Nephron progenitor cell (in vitro differentiated cells): ENCODE measurements at regions not wholly inside any gene's neighbourhood (a gene's known extent, or its start where the extent isn't known, plus 50 kb on each side); places are given as distances from the start of the nearest gene placed in this dataset.
A peak's percentile ranks its signal among the peaks of the same experiment; 100 is the strongest.

Experiments
- DNase-seq: peaks from one replicate; pipeline ENCODE4 v3.0.0; 2021
- H3K27ac Mint-ChIP-seq: 2 replicates; pipeline ENCODE4 v1.8.0; 2021; ENCODE audit warnings: mild to moderate bottlenecking, moderate library complexity, mixed read lengths
- H3K27me3 Mint-ChIP-seq: 2 replicates; pipeline ENCODE4 v1.8.0; 2021; ENCODE audit warnings: mild to moderate bottlenecking, low read depth, mixed read lengths; ENCODE audit not compliant: poor library complexity
- H3K36me3 Mint-ChIP-seq: 2 replicates; pipeline ENCODE4 v1.8.0; 2021; ENCODE audit warnings: low read depth, mixed read lengths
- H3K4me1 Mint-ChIP-seq: 2 replicates; pipeline ENCODE4 v1.8.0; 2021; ENCODE audit warnings: mixed read lengths
- H3K4me3 Mint-ChIP-seq: 2 replicates; pipeline ENCODE4 v1.8.0; 2021; ENCODE audit warnings: mild to moderate bottlenecking, moderate library complexity, mixed read lengths
- H3K9me3 Mint-ChIP-seq: 2 replicates; pipeline ENCODE4 v1.8.0; 2021; ENCODE audit warnings: mild to moderate bottlenecking, moderate library complexity, mixed read lengths
- TF ChIP-seq, protein P1 (sequence below): fragments of 200-600 bp; sonication (generic); IDR thresholded peaks from 2 replicates; pipeline ENCODE4 v1.5.0; 2021; ENCODE audit warnings: antibody characterized with exemption

DNA sequence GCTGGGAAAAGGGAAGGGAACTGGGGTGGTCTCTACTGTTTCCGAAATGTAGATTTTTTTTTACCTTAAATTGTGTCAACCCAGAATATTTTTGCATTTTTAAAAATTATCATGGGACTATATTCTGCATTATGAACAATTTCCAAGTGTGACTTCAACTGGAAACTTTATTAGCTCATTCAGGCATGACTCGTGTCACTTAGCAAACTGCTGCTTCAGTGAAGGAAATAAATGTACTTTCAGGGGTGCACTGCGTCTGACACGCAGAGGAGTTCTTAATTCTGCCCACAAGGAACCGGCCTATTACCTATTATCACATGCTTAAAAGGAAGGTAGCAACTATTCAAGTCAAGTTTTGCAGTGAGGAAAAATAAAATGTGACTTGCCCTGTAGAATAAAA is 291.3 kb upstream of the PRDM1 start:
- H3K36me3 Mint-ChIP-seq: no peaks in the 10 kb centered on the region
- H3K27me3 Mint-ChIP-seq: peaks cover 4% of the 10 kb centered on the region
- no peak overlapping the region for H3K4me3 Mint-ChIP-seq
- peaks cover 63% of the 10 kb centered on the region for H3K4me1 Mint-ChIP-seq
- H3K9me3 Mint-ChIP-seq: no peaks in the 10 kb centered on the region
- TF ChIP-seq, protein P1, sequence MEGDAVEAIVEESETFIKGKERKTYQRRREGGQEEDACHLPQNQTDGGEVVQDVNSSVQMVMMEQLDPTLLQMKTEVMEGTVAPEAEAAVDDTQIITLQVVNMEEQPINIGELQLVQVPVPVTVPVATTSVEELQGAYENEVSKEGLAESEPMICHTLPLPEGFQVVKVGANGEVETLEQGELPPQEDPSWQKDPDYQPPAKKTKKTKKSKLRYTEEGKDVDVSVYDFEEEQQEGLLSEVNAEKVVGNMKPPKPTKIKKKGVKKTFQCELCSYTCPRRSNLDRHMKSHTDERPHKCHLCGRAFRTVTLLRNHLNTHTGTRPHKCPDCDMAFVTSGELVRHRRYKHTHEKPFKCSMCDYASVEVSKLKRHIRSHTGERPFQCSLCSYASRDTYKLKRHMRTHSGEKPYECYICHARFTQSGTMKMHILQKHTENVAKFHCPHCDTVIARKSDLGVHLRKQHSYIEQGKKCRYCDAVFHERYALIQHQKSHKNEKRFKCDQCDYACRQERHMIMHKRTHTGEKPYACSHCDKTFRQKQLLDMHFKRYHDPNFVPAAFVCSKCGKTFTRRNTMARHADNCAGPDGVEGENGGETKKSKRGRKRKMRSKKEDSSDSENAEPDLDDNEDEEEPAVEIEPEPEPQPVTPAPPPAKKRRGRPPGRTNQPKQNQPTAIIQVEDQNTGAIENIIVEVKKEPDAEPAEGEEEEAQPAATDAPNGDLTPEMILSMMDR: no peak
- H3K27ac Mint-ChIP-seq: peak overlapping the region; percentile 89
- DNase-seq: no peak

DNA sequence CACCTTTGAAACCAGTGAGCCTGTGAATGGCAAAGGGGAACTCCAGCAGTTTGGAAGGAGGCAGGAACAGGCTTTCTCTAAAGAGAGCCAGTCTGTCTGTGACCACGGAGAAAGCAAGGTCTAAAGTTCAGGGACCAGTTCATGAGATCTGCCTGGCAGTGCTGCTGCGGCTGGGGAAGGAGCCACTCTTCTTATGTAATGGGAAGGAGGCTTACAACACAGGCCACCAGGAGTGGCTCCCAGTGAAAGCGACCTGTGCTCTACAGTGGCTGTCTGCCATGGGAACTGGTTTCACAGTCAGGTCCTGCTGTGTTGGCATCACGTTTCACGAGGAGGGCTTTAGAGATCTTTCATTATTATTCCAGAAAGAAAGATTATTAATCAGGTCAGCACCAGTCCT is 291.9 kb upstream of the PRDM1 start:
- TF ChIP-seq, protein P1: no peak
- no peak overlapping the region for H3K4me3 Mint-ChIP-seq
- peaks cover 69% of the 10 kb centered on the region for H3K4me1 Mint-ChIP-seq
- H3K36me3 Mint-ChIP-seq: no peaks in the 10 kb centered on the region
- H3K9me3 Mint-ChIP-seq: no peaks in the 10 kb centered on the region
- DNase-seq: peak; percentile 8
- peak overlapping the region; percentile 71 for H3K27ac Mint-ChIP-seq
- peaks cover 4% of the 10 kb centered on the region for H3K27me3 Mint-ChIP-seq

DNA sequence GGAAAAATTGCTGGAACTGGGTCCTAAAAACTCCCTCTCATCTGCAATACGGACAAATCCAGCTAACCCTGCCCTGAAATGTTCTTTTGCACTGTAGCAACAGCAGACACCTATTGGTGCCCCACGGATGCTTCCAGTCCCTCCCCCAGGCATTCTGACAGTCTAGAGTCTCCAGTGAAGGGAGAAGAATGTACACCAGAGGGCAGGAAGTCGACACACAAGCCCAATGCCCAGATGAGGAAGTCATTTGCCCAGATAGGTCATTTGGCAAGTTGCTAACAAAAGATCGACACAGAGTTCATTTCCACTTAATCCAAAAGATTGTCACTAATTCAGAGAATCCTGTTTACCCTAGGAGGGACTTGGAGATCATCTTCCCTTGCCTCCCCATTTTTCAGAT is 293.0 kb upstream of the PRDM1 start:
- Mint-ChIP-seq H3K27ac (peak overlapping the region; percentile 84), H3K9me3 (no peaks in the 10 kb centered on the region), H3K27me3 (peaks cover 4% of the 10 kb centered on the region), H3K4me1 (peaks cover 67% of the 10 kb centered on the region), H3K4me3 (no peak overlapping the region), H3K36me3 (no peaks in the 10 kb centered on the region)
- TF ChIP-seq, protein P1: no peak
- no peak for DNase-seq

DNA sequence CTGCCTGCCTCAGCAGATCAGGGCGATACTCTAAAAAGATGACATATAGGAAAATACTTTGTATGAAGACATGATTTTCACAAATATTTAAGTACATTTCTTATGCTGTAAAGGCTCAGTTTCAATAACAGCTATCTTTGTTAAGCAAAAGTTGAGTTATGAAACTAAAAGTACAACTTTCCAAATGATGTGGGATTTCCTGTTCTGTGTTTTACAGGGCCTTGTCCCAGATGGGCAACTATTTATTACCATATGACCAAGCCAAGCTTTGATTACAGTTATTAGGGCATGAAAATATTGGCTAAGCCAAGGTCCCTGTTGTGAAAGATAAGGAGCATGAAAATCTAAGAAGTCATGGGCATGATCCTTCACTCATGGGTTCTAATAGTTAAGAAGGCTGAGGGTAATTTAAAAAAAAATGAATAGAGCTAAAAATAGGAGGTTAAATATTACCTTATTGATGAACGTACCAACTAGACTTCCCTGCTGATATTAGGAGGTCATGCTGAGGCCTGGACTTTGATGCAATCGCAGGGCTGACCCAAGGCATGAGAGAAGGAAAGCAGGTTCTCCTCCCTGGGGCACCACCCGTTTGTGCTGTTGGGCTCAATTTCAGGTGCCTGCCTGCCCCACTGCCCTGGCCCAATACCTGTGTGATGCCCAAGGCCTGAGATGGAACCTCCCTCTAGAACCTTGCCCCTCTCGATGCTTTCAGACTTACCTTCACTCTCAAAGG is 294.4 kb upstream of the PRDM1 start:
- no peaks in the 10 kb centered on the region for H3K36me3 Mint-ChIP-seq
- H3K27me3 Mint-ChIP-seq: peaks cover 4% of the 10 kb centered on the region
- no peak overlapping the region for H3K27ac Mint-ChIP-seq
- H3K4me3 Mint-ChIP-seq: no peak overlapping the region
- TF ChIP-seq, protein P1: no peak
- DNase-seq: no peak
- no peaks in the 10 kb centered on the region for H3K9me3 Mint-ChIP-seq
- H3K4me1 Mint-ChIP-seq: peaks cover 55% of the 10 kb centered on the region

DNA sequence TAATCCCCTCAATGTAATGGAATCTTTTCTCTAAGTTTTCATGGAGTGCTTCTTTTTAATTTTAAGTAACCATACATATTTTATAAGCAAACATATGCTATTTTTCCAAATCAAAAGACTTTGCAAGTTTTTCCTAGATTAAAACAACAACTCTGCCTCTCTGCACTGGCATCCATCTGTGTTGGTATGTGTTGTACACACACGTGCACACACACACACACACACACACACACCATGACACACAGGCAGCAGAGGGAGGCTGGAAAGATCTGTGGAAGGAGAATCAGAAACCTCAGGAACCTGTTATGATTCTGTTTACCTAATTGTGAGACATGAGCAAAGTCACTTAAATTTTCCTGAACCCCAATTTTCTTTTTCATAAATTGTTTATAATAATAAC is 295.0 kb upstream of the PRDM1 start:
- Mint-ChIP-seq H3K27me3 (peaks cover 4% of the 10 kb centered on the region), H3K27ac (no peak overlapping the region), H3K4me3 (no peak overlapping the region), H3K4me1 (peaks cover 55% of the 10 kb centered on the region), H3K36me3 (no peaks in the 10 kb centered on the region), H3K9me3 (no peaks in the 10 kb centered on the region)
- DNase-seq: no peak
- TF ChIP-seq, protein P1: no peak

DNA sequence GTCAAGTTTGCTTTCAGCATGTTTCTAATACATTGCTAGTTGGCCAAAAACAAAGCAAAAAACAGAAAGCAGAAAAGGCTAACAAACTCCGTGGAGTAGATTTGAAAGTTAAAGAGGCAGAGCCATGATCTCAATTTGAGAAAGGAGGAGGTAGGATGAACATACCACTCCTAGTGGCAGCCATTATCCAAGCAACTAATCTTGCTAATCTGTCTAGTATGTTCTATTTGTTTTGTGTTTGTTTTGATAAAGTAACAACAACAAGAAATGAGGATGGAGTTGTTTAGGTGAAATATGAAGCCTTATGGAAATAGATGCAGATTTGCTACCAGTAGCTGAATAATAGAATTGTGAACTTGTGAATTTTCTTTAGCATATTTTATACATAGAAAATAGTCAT is 295.5 kb upstream of the PRDM1 start:
- TF ChIP-seq, protein P1: no peak
- DNase-seq: no peak
- H3K4me1 Mint-ChIP-seq: peaks cover 54% of the 10 kb centered on the region
- H3K27ac Mint-ChIP-seq: no peak overlapping the region
- no peak overlapping the region for H3K4me3 Mint-ChIP-seq
- no peaks in the 10 kb centered on the region for H3K36me3 Mint-ChIP-seq
- H3K27me3 Mint-ChIP-seq: peaks cover 4% of the 10 kb centered on the region
- H3K9me3 Mint-ChIP-seq: no peaks in the 10 kb centered on the region
